ENCODE measurements at regions not wholly inside any gene's neighbourhood (a gene's known extent, or its start where the extent isn't known, plus 50 kb on each side); places are given as distances from the start of the nearest gene placed in this dataset.

DNA sequence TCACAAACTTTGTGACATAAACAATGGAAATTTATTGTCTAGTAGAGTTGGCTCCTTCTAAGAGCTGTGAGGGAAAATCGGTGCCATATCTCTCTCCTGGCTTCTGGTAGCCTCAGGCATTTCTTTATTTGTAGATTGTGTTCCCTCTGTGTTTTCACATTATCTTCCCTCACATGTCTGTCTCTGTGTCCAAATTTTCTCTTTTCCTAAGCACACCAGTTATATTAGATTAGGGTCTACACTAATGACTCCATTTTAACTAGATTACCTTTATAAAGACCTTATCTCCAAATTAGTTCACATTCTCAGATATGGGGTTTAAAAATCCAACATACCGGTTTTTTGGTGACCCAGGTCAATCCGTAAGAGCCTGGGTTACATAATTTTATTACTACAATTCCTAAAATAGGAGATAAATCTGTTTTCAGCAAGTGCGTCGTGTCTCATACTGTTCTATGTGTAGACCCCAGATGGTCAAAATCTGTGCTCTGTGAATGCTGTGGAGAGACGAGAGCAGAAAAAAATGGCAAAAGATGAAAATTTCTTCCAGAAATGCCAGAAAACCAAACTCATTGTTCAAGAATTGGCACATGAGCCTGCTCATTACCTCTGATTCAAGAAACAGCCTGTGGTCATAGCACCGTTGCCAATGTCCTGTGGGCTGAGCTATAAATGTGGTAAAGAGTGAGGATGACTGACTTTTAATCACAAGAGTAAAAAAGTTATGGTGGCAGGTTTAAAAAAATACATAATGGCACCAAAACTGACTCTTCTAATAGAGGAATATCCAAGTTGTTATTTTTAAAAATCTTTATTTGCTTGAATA is 574.7 kb downstream of the PCDH7 start:
- Histone ChIP-seq H3K4me1 (ENCODE audit: insufficient read depth, low read length, poor library complexity, severe bottlenecking) (no peaks in the 10 kb centered on the region), H3K4me3 (ENCODE audit: low read depth, low read length, poor library complexity, severe bottlenecking) (no peak overlapping the region), H3K36me3 (ENCODE audit: insufficient read depth, low read length, poor library complexity, severe bottlenecking) (no peaks in the 10 kb centered on the region), H3K9me3 (ENCODE audit: low read depth, low read length, poor library complexity, severe bottlenecking) (no peaks in the 10 kb centered on the region), H3K27me3 (replicated peaks; ENCODE audit: insufficient read depth, low read depth, low read length, poor library complexity) (no peaks in the 10 kb centered on the region), H3K27ac (ENCODE audit: low read depth, low read length, poor library complexity, severe bottlenecking) (no peak overlapping the region)
- no peak for DNase-seq (ENCODE audit: low spot score)
- no TSS peak for BruUV-seq (replicated peaks)
- ChIA-PET POLR2A (ENCODE audit: low non-redundant PET) (no interaction called here), CTCF (no interaction called here)
- intact Hi-C loops (cut with micrococcal nuclease; ENCODE audit: unreplicated experiment), result no loop called here
- TF ChIP-seq, protein P1, sequence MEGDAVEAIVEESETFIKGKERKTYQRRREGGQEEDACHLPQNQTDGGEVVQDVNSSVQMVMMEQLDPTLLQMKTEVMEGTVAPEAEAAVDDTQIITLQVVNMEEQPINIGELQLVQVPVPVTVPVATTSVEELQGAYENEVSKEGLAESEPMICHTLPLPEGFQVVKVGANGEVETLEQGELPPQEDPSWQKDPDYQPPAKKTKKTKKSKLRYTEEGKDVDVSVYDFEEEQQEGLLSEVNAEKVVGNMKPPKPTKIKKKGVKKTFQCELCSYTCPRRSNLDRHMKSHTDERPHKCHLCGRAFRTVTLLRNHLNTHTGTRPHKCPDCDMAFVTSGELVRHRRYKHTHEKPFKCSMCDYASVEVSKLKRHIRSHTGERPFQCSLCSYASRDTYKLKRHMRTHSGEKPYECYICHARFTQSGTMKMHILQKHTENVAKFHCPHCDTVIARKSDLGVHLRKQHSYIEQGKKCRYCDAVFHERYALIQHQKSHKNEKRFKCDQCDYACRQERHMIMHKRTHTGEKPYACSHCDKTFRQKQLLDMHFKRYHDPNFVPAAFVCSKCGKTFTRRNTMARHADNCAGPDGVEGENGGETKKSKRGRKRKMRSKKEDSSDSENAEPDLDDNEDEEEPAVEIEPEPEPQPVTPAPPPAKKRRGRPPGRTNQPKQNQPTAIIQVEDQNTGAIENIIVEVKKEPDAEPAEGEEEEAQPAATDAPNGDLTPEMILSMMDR (conservative IDR thresholded peaks at IDR 0.05; ENCODE audit: low read depth, low read length), result no peak
- no peak for TF ChIP-seq EZH2 (IDR thresholded peaks at IDR 0.05; ENCODE audit: borderline replicate concordance, low read depth, low read length, poor library complexity, severe bottlenecking)

DNA sequence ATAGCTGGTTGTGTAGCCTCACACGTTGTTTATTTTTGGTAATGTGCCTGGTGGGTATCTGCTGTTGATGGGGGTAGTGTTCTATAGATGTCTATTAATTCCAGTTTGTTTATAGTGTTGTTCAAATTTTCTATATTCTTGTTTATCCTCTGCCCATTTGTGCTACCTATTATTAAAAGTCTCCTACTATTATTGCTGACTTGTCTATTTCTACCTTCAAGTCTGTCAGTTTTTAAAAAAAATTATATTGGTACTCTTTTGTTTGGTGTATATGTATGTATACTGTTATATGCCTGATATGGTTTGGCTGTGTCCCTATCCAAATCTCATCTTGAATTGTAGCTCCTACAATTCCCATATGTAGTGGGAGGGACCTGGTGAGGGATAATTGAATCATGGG is 578.6 kb downstream of the PCDH7 start:
- Histone ChIP-seq H3K4me1 (ENCODE audit: insufficient read depth, low read length, poor library complexity, severe bottlenecking) (no peaks in the 10 kb centered on the region), H3K27ac (ENCODE audit: low read depth, low read length, poor library complexity, severe bottlenecking) (no peak overlapping the region), H3K9me3 (ENCODE audit: low read depth, low read length, poor library complexity, severe bottlenecking) (no peaks in the 10 kb centered on the region), H3K4me3 (ENCODE audit: low read depth, low read length, poor library complexity, severe bottlenecking) (no peak overlapping the region), H3K36me3 (ENCODE audit: insufficient read depth, low read length, poor library complexity, severe bottlenecking) (no peaks in the 10 kb centered on the region), H3K27me3 (replicated peaks; ENCODE audit: insufficient read depth, low read depth, low read length, poor library complexity) (no peaks in the 10 kb centered on the region)
- BruUV-seq (replicated peaks), result no TSS peak
- intact Hi-C loops (cut with micrococcal nuclease; ENCODE audit: unreplicated experiment), result no loop called here
- ChIA-PET CTCF (no interaction called here), POLR2A (ENCODE audit: low non-redundant PET) (no interaction called here)
- DNase-seq (ENCODE audit: low spot score), result no peak
- TF ChIP-seq, protein P1 (conservative IDR thresholded peaks at IDR 0.05; ENCODE audit: low read depth, low read length), result no peak
- no peak for TF ChIP-seq EZH2 (IDR thresholded peaks at IDR 0.05; ENCODE audit: borderline replicate concordance, low read depth, low read length, poor library complexity, severe bottlenecking)

DNA sequence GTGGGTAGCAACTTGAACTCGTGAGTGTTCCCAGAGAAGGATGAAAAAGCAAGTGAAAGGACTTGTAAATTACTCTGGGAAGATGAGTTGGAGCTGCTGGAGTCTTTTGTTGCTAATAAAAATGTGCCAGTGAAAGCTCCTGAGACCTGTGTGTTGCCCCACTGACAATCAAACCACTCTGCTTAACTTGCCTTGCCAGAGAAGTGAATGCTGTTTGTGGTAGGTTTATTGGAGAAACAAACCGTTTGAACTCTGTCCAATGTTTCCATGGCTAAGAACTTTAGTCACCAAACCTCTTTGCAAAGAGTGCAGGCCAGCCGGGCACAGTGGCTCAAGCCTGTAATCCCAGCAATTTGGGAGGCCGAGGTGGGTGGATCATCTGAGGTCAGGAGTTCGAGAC is 586.9 kb downstream of the PCDH7 start:
- no peaks in the 10 kb centered on the region for H3K4me1 ChIP-seq (ENCODE audit: insufficient read depth, low read length, poor library complexity, severe bottlenecking)
- H3K27ac ChIP-seq (ENCODE audit: low read depth, low read length, poor library complexity, severe bottlenecking), result no peak overlapping the region
- H3K4me3 ChIP-seq (ENCODE audit: low read depth, low read length, poor library complexity, severe bottlenecking), result no peak overlapping the region
- no peaks in the 10 kb centered on the region for H3K27me3 ChIP-seq (replicated peaks; ENCODE audit: insufficient read depth, low read depth, low read length, poor library complexity)
- no peaks in the 10 kb centered on the region for H3K9me3 ChIP-seq (ENCODE audit: low read depth, low read length, poor library complexity, severe bottlenecking)
- no peaks in the 10 kb centered on the region for H3K36me3 ChIP-seq (ENCODE audit: insufficient read depth, low read length, poor library complexity, severe bottlenecking)
- ChIA-PET CTCF (no interaction called here), POLR2A (ENCODE audit: low non-redundant PET) (no interaction called here)
- no peak for DNase-seq (ENCODE audit: low spot score)
- BruUV-seq (replicated peaks), result no TSS peak
- intact Hi-C loops (cut with micrococcal nuclease; ENCODE audit: unreplicated experiment), result no loop called here
- no peak for TF ChIP-seq EZH2 (IDR thresholded peaks at IDR 0.05; ENCODE audit: borderline replicate concordance, low read depth, low read length, poor library complexity, severe bottlenecking)
- TF ChIP-seq, protein P1 (conservative IDR thresholded peaks at IDR 0.05; ENCODE audit: low read depth, low read length), result no peak
